Right lobe of liver (tissue), 4 donors: ENCODE measurements at regions not wholly inside any gene's neighbourhood (a gene's known extent, or its start where the extent isn't known, plus 50 kb on each side); places are given as distances from the start of the nearest gene placed in this dataset.

ENCODE experiments used
- POLR2A ChIP-seq: fragments of 450-650 bp; IDR thresholded peaks from one replicate; pipeline ENCODE4 v1.6.1; 2017; ENCODE audit warnings: antibody characterized with exemption, mild to moderate bottlenecking
- TF ChIP-seq, protein P1 (sequence below), 4 donors: fragments of 200-600 bp in 3 of 4; fragments of 450-650 bp in 1 of 4; IDR thresholded peaks; one replicate each; pipeline versions ENCODE4 v1.5.1 to v1.8.0; 2016 to 2022; ENCODE audit warnings: antibody characterized with exemption in 4 of 4, mild to moderate bottlenecking in 2 of 4
- donor health status: DM: no; HTN: no; CAD: no.
- donor health status: DM: no; HTN: no; CAD: no.
- donor health status: DM: no; HTN: yes; CAD: no.

DNA sequence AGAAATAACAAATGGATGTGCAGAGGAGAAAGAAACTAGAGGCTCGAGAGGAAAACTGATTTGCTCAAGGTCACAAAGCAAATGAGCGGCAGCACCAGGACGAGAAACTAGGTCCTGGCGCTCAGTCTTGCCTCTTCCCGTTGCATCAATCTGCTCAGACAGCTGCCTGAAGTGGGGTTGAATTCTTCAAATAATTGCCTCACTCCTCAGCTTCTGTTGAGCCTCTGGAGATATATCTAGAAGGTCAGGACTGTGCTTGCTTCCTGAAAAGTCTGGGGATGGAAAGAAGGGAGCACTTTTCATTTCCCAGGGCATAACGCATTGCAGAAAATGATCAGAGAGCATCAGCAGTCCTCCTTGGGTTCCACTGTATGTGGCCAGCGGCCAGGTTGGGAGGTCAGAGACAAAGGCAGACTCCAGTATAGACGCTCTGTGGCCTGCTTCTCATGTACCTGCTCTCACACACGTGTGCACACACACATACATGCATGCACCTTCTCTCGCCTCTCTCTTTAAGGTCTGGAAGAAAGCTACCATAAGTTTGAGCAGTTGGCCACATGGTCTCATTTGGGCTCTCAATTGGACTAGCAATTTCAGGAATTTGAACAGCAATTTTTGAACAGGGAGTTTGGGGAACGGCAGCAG lies 83.7 kb upstream of the DUSP5 start:
- TF ChIP-seq, protein P1, sequence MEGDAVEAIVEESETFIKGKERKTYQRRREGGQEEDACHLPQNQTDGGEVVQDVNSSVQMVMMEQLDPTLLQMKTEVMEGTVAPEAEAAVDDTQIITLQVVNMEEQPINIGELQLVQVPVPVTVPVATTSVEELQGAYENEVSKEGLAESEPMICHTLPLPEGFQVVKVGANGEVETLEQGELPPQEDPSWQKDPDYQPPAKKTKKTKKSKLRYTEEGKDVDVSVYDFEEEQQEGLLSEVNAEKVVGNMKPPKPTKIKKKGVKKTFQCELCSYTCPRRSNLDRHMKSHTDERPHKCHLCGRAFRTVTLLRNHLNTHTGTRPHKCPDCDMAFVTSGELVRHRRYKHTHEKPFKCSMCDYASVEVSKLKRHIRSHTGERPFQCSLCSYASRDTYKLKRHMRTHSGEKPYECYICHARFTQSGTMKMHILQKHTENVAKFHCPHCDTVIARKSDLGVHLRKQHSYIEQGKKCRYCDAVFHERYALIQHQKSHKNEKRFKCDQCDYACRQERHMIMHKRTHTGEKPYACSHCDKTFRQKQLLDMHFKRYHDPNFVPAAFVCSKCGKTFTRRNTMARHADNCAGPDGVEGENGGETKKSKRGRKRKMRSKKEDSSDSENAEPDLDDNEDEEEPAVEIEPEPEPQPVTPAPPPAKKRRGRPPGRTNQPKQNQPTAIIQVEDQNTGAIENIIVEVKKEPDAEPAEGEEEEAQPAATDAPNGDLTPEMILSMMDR (IDR thresholded peaks at IDR 0.05), result no peak
- no peak for TF ChIP-seq POLR2A
